Activated naive CD4-positive, alpha-beta T cell treated with anti-CD3 and anti-CD28 coated beads, Interleukin-2, amount 50 U/mL, for 24 hours (primary cell): ENCODE measurements at regions not wholly inside any gene's neighbourhood (a gene's known extent, or its start where the extent isn't known, plus 50 kb on each side); places are given as distances from the start of the nearest gene placed in this dataset.

Source experiments
- H3K27ac Mint-ChIP-seq: one replicate; pipeline ENCODE4 v1.8.0; 2021; ENCODE audit warnings: mild to moderate bottlenecking, mixed read lengths
- H3K27me3 Mint-ChIP-seq: one replicate; pipeline ENCODE4 v1.8.0; 2021; ENCODE audit warnings: mixed read lengths
- H3K36me3 Mint-ChIP-seq: one replicate; pipeline ENCODE4 v1.8.0; 2021; ENCODE audit warnings: mixed read lengths
- H3K4me1 Mint-ChIP-seq: one replicate; pipeline ENCODE4 v1.8.0; 2021; ENCODE audit warnings: mixed read lengths
- H3K4me3 Mint-ChIP-seq: one replicate; pipeline ENCODE4 v1.8.0; 2021; ENCODE audit warnings: mild to moderate bottlenecking, mixed read lengths
- H3K9me3 Mint-ChIP-seq: one replicate; pipeline ENCODE4 v1.8.0; 2021; ENCODE audit warnings: mixed read lengths

GRCh38 chr17:62179525-62180161 is 114.6 kb upstream of the MED13 start:
- no peak overlapping the region for H3K4me3 Mint-ChIP-seq
- H3K27me3 Mint-ChIP-seq = no peaks in the 10 kb centered on the region
- no peaks in the 10 kb centered on the region for H3K9me3 Mint-ChIP-seq
- H3K27ac Mint-ChIP-seq = no peak overlapping the region
- no peaks in the 10 kb centered on the region for H3K4me1 Mint-ChIP-seq
- H3K36me3 Mint-ChIP-seq = no peaks in the 10 kb centered on the region

DNA sequence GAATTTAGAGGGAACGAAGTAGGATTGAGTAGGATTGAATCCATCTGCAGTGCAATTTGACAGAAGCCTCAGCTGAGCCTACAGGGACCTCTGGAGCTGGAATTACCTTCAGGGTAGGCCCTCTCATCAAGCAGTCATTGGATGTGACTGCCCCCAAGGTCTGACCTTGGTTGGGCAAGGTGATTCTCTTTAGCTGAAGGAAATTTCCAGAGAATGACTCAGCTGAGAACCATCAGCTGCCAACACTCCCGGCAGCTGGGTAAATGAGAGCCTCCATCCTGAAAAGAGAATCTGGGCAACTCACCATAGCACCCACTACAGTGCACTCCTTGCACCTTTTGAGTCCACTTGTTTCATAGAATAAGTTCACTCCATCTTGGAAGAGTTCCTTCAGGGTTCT is 113.5 kb upstream of the MED13 start:
- no peaks in the 10 kb centered on the region for H3K27me3 Mint-ChIP-seq
- no peaks in the 10 kb centered on the region for H3K36me3 Mint-ChIP-seq
- no peak overlapping the region for H3K4me3 Mint-ChIP-seq
- H3K27ac Mint-ChIP-seq = no peak overlapping the region
- no peaks in the 10 kb centered on the region for H3K9me3 Mint-ChIP-seq
- H3K4me1 Mint-ChIP-seq = no peaks in the 10 kb centered on the region

DNA sequence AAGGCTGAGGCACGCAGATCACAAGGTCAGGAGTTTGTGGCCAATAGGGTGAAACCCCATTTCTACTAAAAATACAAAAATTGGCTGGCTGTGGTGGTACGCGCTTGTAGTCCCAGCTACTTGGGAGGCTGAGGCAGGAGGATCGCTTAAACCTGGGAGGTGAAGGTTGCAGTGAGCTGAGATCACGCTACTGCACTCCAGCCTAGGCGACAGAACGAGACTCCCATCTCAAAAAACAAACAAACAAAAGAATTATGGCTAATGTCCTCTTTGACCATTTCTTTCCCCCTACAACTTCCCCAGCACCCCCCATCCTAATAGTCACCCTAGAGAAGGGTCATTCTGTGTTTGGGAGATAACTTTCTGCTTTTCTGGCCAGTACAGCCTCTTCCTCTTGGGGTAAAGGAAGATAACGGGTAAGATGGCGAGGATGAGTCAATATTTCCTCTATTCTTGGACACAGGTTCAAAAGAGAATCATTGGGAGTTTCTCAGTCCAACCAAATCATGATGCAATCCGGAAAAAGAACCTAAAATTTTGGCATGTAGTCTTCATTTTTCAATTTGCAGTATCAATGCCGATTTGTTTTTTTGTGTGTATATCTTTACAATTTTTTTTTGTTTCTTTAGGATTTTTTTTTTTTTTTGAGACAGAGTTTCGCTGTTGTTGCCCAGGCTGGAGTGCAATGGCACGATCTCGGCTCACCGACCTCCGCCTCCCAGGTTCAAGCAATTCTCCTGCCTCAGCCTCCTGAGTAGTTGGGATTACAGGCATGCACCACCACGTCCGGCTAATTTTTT is 107.6 kb upstream of the MED13 start:
- H3K4me1 Mint-ChIP-seq = no peaks in the 10 kb centered on the region
- H3K27ac Mint-ChIP-seq = no peak overlapping the region
- no peaks in the 10 kb centered on the region for H3K9me3 Mint-ChIP-seq
- peaks cover 4% of the 10 kb centered on the region for H3K27me3 Mint-ChIP-seq
- H3K36me3 Mint-ChIP-seq = peaks cover 2% of the 10 kb centered on the region
- H3K4me3 Mint-ChIP-seq = no peak overlapping the region

DNA sequence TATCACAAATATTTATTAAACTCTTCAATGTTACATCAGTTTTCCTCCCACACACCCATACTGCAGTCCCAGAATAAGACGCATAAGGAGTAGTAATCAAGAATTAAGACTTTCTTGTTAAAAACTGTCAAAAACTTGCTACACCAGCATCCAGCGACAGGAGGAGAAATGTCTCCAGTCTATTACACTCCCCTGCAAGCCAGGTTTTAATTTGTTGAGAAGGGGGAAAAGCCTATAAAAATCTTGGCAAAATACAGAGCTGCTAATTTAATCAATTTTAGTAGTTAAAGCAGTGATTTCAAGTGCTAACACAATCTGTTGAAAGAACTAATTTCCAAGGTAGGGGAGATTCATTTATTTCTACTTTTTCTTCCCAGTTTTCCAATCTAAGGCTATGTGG is 102.0 kb upstream of the MED13 start:
- Mint-ChIP-seq H3K27me3 (peaks cover 4% of the 10 kb centered on the region), H3K4me1 (peaks cover 8% of the 10 kb centered on the region), H3K36me3 (peaks cover 2% of the 10 kb centered on the region), H3K4me3 (no peak overlapping the region), H3K27ac (no peak overlapping the region), H3K9me3 (no peaks in the 10 kb centered on the region)

DNA sequence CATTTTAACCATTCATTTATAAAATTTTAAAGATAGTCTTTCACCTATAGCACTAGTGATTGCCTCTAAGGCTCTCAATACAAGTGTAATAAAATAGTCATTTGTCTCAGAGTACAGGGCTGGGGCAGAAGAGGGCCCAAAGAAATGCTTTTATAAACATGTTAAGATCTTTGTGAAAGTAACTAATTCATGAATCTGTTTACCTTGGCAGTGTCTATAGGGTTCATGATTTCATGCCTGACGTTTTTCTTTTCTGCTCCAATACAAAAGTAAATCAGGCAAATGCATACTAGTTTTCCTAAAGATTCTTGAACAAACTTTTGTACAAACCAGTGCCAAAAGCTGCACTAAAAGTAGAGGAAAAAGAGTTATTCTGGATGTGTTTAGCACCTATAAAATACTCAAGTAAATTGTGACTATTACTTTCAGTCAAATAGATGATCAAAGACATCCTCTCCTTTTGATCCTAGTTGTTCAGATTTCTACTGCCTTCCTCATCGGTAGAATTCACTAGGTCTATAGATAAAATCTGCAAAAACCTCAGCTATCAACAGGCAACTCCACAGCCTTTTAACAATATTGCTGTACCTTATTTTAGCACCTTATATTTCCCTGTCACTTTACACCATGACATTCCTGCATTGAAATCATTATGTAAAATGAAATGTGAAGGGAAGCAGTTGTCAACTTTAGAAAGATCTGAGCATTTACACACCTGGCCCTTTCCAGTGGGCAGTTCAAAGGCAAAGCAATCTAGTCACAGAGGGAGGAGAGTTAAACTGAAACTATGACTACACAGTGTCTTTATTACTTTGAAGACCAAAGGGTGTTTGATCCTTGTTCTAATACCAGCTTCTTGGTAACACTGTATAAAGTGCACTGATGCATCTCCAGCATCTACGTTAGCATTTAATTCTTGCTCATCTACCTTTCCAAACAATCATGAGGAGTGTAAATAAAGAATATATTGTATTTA is 100.0 kb upstream of the MED13 start:
- Mint-ChIP-seq H3K4me1 (peaks cover 8% of the 10 kb centered on the region), H3K9me3 (no peaks in the 10 kb centered on the region), H3K27ac (peak overlapping the region; percentile 10), H3K36me3 (peaks cover 2% of the 10 kb centered on the region), H3K27me3 (no peaks in the 10 kb centered on the region), H3K4me3 (no peak overlapping the region)

DNA sequence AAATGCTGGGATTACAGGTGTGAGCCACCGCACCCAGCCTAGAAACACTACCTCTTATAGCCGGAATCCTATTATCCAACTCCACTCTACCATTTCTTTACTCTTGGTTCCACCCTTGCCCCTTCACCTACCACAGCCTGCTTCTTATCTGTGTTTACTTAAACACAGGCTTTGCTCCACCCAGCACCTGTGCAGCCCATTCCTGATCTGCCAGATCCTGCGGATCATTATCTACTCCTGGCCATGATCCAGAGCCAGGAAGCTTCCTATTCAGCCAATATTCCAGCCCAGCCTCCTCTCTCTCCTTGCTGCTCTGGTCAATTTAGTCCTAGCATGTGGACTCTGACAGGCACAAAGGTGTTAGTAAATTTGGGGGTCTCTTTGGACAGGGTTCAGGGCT is 98.8 kb upstream of the MED13 start:
- Mint-ChIP-seq H3K27me3 (no peaks in the 10 kb centered on the region), H3K4me1 (peaks cover 8% of the 10 kb centered on the region), H3K9me3 (no peaks in the 10 kb centered on the region), H3K36me3 (peaks cover 2% of the 10 kb centered on the region), H3K27ac (no peak overlapping the region), H3K4me3 (no peak overlapping the region)

- Mint-ChIP-seq H3K4me1 (peaks cover 8% of the 10 kb centered on the region), H3K4me3 (no peak overlapping the region), H3K36me3 (no peaks in the 10 kb centered on the region), H3K27ac (no peak overlapping the region), H3K27me3 (no peaks in the 10 kb centered on the region), H3K9me3 (no peaks in the 10 kb centered on the region)
Measured at GRCh38 chr17:62162898-62163297, 97.8 kb upstream of the MED13 start.

- H3K27me3 Mint-ChIP-seq = no peaks in the 10 kb centered on the region
- no peaks in the 10 kb centered on the region for H3K36me3 Mint-ChIP-seq
- no peak overlapping the region for H3K4me3 Mint-ChIP-seq
- H3K27ac Mint-ChIP-seq = no peak overlapping the region
- H3K4me1 Mint-ChIP-seq = peaks cover 8% of the 10 kb centered on the region
- H3K9me3 Mint-ChIP-seq = no peaks in the 10 kb centered on the region
Measured at GRCh38 chr17:62161405-62162148, 96.5 kb upstream of the MED13 start.

- H3K4me1 Mint-ChIP-seq = peaks cover 8% of the 10 kb centered on the region
- H3K4me3 Mint-ChIP-seq = no peak overlapping the region
- no peak overlapping the region for H3K27ac Mint-ChIP-seq
- no peaks in the 10 kb centered on the region for H3K9me3 Mint-ChIP-seq
- no peaks in the 10 kb centered on the region for H3K36me3 Mint-ChIP-seq
- no peaks in the 10 kb centered on the region for H3K27me3 Mint-ChIP-seq
Measured at GRCh38 chr17:62160816-62161215, 95.7 kb upstream of the MED13 start.

GRCh38 chr17:62159994-62160393 is 94.9 kb upstream of the MED13 start:
- no peaks in the 10 kb centered on the region for H3K36me3 Mint-ChIP-seq
- no peak overlapping the region for H3K4me3 Mint-ChIP-seq
- H3K27me3 Mint-ChIP-seq = no peaks in the 10 kb centered on the region
- peaks cover 3% of the 10 kb centered on the region for H3K4me1 Mint-ChIP-seq
- H3K9me3 Mint-ChIP-seq = no peaks in the 10 kb centered on the region
- no peak overlapping the region for H3K27ac Mint-ChIP-seq

GRCh38 chr17:62156949-62157348 is 91.9 kb upstream of the MED13 start:
- H3K4me1 Mint-ChIP-seq = no peaks in the 10 kb centered on the region
- no peak overlapping the region for H3K4me3 Mint-ChIP-seq
- no peak overlapping the region for H3K27ac Mint-ChIP-seq
- H3K27me3 Mint-ChIP-seq = peaks cover 2% of the 10 kb centered on the region
- H3K9me3 Mint-ChIP-seq = no peaks in the 10 kb centered on the region
- no peaks in the 10 kb centered on the region for H3K36me3 Mint-ChIP-seq

DNA sequence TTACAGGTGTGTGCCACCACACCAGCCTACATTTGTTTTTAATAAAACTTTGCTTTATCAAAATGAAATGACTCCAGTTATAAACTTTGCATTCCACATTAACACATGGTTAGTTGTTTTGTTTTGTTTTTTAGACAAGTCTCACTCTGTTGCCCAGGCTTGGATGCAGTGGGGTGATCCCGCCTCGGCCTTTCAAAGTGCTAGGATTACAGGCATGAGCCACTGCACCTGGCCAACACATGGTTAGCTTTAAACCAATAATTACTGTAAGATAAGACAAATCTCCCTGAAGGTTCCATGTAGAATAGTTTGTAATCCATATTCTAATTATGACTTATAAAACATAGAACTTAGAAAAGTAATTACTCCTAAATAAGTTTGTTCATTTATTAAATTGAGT is 89.8 kb upstream of the MED13 start:
- peaks cover 4% of the 10 kb centered on the region for H3K27me3 Mint-ChIP-seq
- no peaks in the 10 kb centered on the region for H3K36me3 Mint-ChIP-seq
- H3K27ac Mint-ChIP-seq = no peak overlapping the region
- no peak overlapping the region for H3K4me3 Mint-ChIP-seq
- H3K4me1 Mint-ChIP-seq = no peaks in the 10 kb centered on the region
- no peaks in the 10 kb centered on the region for H3K9me3 Mint-ChIP-seq

DNA sequence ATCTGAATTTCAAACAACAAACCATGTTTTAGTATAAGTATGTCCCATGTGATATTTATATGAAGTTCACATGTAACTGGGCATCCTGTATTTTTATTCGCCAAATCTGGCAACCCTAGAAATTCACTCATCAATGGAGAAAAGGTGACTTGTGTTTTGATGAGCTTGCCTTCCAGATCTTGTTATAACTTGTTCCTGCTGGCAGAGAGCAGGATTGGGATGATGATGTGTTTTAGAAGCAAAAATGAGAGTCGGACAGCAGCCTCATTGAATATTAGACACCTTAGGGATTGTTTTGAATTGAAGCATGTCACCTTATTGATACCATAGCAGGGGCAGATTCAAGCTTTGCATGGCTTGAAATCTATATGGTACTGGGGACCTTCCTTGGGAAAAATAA is 85.4 kb upstream of the MED13 start:
- no peak overlapping the region for H3K4me3 Mint-ChIP-seq
- H3K4me1 Mint-ChIP-seq = no peaks in the 10 kb centered on the region
- H3K9me3 Mint-ChIP-seq = no peaks in the 10 kb centered on the region
- no peaks in the 10 kb centered on the region for H3K36me3 Mint-ChIP-seq
- H3K27me3 Mint-ChIP-seq = peaks cover 8% of the 10 kb centered on the region
- H3K27ac Mint-ChIP-seq = no peak overlapping the region

DNA sequence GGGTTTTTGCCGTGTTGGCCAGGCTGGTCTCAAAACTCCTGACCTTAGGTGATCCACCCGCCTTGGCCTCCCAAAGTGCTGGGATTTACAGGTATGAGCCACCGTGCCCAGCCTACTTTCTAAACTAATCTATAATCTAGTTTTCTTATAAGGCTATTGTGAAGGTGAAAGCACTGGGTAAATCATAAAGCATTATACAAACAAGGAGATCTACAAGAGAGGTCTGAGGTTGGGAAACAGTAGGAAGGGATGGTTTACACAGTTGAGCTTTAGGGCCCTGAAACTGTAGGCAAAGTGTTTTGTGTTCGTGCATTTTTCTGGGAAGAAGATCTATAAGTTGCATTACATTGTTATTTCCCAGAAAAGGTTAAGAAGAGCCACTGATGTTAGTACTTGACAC is 84.9 kb upstream of the MED13 start:
- Mint-ChIP-seq H3K27me3 (peaks cover 8% of the 10 kb centered on the region), H3K27ac (no peak overlapping the region), H3K36me3 (no peaks in the 10 kb centered on the region), H3K9me3 (no peaks in the 10 kb centered on the region), H3K4me3 (no peak overlapping the region), H3K4me1 (no peaks in the 10 kb centered on the region)

DNA sequence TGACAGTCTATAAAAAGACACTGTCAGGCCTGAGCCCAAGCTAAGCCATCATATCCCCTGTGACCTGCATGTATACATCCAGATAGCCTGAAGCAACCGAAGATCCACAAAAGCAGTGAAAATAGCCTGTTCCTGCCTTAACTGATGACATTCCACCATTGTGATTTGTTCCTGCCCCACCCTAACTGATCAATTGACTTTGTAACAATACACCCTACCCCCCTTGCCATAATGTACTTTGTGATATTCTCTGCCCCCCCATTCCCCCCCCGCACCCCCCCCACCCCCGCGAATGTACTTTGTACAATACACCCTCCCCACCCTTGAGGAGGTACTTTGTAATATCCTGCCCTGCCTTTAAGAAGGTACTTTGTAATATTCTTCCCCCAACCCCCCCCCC is 82.2 kb upstream of the MED13 start:
- Mint-ChIP-seq H3K4me1 (no peaks in the 10 kb centered on the region), H3K9me3 (no peaks in the 10 kb centered on the region), H3K27me3 (peaks cover 6% of the 10 kb centered on the region), H3K27ac (no peak overlapping the region), H3K36me3 (no peaks in the 10 kb centered on the region), H3K4me3 (no peak overlapping the region)
